ENCODE measurements at regions not wholly inside any gene's neighbourhood (a gene's known extent, or its start where the extent isn't known, plus 50 kb on each side); places are given as distances from the start of the nearest gene placed in this dataset.

DNA sequence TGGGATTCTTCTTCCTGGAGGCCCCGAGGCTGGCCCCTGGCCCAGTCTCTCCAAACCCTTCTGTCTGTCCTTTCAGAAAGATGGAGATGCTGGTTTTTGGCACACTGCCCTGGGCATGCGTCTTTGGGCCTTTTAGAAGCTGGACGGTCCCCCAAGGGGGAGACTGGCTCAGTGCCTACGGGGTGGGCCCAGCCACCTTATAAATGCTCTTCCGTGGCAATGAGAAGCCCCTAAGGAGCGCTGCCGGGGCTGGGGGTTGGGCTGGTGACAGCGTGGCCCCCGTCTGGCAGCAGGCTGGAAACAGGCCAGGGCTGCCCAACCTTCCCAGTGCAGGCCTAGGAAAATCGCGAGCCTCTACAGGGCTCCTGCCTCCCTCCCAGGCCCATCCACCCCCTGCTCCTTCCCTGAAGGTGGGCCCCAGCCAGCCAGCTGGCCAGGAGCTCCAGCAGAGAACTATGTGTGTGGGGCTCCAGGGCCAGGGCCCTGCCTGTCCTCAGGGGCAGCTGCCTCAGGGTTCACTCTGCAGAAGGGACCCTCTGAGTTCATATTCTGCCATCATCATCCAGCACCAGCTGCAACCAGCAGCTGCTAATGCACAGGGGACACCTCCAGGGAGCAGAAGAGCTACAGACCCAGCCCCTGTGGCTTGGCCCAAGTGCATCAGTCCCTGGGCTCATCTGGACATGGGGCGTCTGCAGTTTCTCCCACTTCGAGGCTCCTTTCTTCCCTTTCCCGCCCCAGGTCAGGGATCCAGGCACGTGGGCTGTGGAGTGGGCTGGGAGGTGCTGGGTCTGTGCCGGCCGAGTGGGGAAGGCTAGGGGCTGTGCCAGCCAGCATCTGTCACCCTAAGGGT is 107.6 kb upstream of the OTOS start:
- TF ChIP-seq, protein P1, sequence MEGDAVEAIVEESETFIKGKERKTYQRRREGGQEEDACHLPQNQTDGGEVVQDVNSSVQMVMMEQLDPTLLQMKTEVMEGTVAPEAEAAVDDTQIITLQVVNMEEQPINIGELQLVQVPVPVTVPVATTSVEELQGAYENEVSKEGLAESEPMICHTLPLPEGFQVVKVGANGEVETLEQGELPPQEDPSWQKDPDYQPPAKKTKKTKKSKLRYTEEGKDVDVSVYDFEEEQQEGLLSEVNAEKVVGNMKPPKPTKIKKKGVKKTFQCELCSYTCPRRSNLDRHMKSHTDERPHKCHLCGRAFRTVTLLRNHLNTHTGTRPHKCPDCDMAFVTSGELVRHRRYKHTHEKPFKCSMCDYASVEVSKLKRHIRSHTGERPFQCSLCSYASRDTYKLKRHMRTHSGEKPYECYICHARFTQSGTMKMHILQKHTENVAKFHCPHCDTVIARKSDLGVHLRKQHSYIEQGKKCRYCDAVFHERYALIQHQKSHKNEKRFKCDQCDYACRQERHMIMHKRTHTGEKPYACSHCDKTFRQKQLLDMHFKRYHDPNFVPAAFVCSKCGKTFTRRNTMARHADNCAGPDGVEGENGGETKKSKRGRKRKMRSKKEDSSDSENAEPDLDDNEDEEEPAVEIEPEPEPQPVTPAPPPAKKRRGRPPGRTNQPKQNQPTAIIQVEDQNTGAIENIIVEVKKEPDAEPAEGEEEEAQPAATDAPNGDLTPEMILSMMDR (IDR thresholded peaks at IDR 0.05), result no peak

DNA sequence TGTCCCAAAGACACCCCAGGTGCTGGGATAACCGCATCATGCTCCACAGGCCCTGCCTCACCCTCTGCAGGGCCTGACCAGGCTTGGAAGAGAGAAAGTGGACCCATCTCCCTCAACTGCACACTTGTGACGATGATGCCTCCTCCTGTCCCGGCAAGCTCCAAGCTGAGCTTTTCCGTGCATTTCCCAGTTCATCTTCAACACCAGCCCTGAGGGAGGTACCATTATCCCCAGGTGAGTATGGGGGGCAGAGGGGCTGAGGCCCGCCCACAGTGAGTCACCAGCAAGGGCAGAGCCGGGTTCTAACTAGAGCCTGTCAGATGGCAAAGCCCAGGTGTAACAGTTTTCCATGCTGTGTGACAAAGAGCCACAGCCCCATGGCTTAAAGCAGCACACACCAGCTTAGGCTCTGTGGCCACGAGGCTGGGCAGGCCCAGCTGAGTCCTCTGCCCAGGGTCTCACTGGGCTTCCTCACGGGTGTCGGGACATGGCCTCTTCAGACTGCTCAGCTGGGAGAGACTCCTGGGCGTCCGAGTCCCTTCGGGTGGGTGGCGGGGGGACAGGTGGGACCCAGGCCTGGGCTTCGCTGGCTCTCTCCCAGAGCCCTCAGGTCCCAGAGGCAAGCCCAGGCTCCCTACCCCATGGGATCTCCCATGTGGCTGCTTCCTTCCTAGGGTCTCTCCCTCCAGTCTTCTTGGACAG is 108.4 kb upstream of the OTOS start:
- TF ChIP-seq, protein P1 (IDR thresholded peaks at IDR 0.05), result no peak

DNA sequence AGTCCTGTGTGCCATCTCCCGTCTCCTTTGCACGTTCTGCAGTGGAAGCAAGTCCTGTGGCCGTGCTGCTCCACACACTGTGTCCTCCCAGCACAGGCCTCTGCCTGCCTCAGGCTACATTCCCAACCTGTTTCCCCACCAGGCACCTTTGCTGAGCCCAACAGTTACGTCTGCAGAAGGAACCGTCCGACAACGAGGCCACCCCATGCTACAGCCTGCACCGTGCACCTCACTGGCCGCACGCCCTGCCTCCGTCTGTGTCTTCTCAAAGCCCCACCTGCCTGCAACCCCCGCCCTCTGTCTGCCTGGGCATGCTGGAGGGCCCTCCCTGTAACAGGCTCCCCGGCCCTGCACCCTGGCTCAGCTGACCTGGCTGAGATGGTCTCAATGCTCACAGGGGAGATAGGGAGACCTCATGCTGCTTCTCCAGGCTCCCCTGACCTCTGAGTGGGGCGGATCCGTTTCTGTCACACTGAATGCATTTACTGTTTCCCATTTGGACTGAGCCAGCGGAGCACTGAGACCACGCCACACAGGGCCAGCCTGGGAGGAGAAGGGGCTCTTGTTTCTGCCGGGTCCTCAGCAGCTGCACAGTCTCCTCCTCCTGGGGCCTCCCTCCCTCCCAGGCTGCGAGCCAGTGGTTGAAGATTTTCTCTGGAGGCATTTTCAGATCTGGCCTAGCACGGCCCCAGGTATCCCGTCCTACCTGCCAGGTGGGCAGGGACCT is 109.1 kb upstream of the OTOS start:
- TF ChIP-seq, protein P1 (IDR thresholded peaks at IDR 0.05), result no peak

DNA sequence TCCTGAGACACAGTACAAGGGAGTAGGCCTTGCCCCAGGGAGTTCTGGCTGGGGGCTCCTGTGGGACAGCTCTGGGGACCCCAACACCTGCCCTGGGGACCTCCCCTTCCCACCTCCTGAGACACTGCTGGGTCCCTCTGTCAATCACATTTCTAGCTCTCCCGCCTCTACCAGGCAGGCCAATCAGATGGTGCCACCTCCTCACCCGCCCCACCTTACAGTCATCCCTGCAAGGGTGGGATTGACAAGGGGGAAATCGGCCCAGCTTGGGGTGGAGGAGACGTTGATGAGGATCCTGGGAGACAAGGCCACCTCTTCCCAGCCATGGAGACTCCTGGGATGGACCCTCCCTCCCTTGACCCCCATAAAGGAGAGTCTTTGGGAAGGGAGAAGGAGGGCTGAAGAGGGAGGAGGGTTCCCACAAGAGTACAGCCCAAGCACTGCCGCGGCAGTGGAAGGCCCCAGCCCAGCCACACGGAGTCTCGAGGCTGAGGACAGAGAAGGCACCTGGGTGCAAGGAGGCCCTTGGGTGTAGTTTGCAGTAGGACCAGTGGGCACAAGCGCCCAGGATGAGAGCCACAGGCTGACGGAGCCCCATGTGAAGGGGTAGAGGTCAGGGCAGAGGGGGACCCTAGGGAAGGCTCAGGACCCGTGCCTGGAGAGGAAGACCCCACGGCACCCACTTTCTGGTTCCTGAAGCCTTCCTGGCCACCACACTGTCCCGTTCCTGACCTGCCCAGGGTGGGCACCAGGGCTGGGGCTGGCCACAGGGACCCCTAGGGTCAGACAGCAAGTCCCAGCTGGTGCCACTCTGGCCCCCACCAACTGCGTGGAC is 109.9 kb upstream of the OTOS start:
- TF ChIP-seq, protein P1 (IDR thresholded peaks at IDR 0.05), result no peak

DNA sequence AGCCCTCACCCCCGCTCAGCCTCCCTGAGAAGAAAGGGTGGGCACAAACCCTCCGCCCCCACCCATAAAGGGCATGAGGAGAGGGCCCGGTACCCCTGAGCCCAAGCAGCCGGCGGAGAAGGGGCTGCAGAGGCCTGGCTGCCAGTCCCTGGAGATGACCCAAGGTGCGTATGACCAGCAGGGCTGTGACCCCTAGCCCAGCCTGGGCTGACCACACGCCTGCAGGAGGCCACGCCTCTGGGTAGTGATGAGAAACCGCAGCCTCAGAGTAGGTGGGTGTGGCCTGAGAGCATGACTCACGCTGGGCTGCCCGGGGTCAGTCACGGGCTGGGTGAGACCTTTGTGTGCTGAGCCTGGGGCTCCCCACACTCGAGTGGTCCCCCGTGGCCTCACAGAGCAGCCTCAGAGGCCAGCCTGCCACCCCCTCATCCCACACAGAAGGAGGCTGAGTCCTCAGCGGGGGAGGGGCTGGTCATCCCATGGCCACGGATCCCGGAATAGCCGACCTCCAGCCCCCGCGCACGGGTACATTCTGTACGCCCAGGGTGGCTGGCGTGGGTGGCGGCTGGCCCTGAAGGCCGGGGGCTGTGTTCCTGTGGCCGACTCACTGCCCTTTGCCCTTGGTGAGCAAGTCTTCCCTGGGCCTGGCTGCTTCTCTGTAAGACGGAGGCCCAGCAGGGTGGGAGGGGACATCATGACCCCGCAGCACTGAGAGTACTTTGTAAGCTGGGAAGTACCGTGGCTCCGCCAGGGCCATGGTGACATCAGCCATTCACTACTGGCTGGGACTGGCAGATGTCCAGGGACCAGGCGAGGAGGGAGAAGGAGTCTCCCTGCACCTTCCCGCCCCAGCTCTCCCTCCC is 110.8 kb upstream of the OTOS start:
- TF ChIP-seq, protein P1 (IDR thresholded peaks at IDR 0.05), result no peak

DNA sequence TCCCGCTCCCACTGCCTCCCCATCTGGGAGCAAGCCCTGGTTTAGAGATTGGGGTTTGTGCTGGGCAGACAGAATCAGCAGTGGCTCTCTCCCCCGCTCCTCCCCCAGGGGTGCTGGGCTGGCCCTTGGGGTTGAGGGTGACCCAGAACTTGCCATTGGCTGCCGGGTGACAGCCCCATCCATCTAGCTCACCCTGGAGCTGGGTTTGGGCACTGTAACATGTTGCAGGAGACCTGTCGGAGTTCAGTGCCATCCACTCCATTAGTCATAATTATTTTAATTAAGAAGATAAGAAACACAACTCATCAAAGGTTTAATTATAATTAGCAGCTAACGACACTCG is 111.4 kb upstream of the OTOS start:
- TF ChIP-seq, protein P1 (IDR thresholded peaks at IDR 0.05), result no peak
